ENCODE measurements at regions not wholly inside any gene's neighbourhood (a gene's known extent, or its start where the extent isn't known, plus 50 kb on each side); places are given as distances from the start of the nearest gene placed in this dataset.

GRCh38 chr16:6916946-6917345 is 415.7 kb upstream of the RBFOX1 start:
- no peak for DNase-seq

GRCh38 chr16:6913566-6913965 is 419.1 kb upstream of the RBFOX1 start:
- no peak for DNase-seq

GRCh38 chr16:6910301-6910700 is 422.3 kb upstream of the RBFOX1 start:
- no peak for DNase-seq

GRCh38 chr16:6905601-6906000 is 427.0 kb upstream of the RBFOX1 start:
- no peak for DNase-seq

- DNase-seq = no peak
Measured at GRCh38 chr16:6903671-6904070, 429.0 kb upstream of the RBFOX1 start.

- no peak for DNase-seq
Measured at GRCh38 chr16:6898896-6899295, 433.7 kb upstream of the RBFOX1 start.

GRCh38 chr16:6897876-6898485 is 434.7 kb upstream of the RBFOX1 start:
- DNase-seq = no peak

GRCh38 chr16:6892966-6893365 is 439.7 kb upstream of the RBFOX1 start:
- no peak for DNase-seq

GRCh38 chr16:6891496-6891895 is 441.1 kb upstream of the RBFOX1 start:
- no peak for DNase-seq

- no peak for DNase-seq
Measured at GRCh38 chr16:6888531-6888930, 444.1 kb upstream of the RBFOX1 start.

- DNase-seq = no peak
Measured at GRCh38 chr16:6884002-6884401, 448.6 kb upstream of the RBFOX1 start.

GRCh38 chr16:6880263-6880662 is 452.4 kb upstream of the RBFOX1 start:
- no peak for DNase-seq

- DNase-seq = no peak
Measured at GRCh38 chr16:6864671-6865070, 468.0 kb upstream of the RBFOX1 start.

GRCh38 chr16:6864244-6864643 is 468.4 kb upstream of the RBFOX1 start:
- DNase-seq = no peak

- DNase-seq = no peak
Measured at GRCh38 chr16:6863135-6863534, 469.5 kb upstream of the RBFOX1 start.

GRCh38 chr16:6861815-6862477 is 470.7 kb upstream of the RBFOX1 start:
- no peak for DNase-seq

- DNase-seq = no peak
Measured at GRCh38 chr16:6861135-6861814, 471.4 kb upstream of the RBFOX1 start.

- no peak for DNase-seq
Measured at GRCh38 chr16:6857575-6857974, 475.1 kb upstream of the RBFOX1 start.

GRCh38 chr16:6856578-6856977 is 476.1 kb upstream of the RBFOX1 start:
- DNase-seq = no peak

GRCh38 chr16:6853565-6853964 is 479.1 kb upstream of the RBFOX1 start:
- no peak for DNase-seq

- no peak for DNase-seq
Measured at GRCh38 chr16:6852643-6853225, 479.9 kb upstream of the RBFOX1 start.

- DNase-seq = no peak
Measured at GRCh38 chr16:6846452-6846851, 486.2 kb upstream of the RBFOX1 start.

- no peak for DNase-seq
Measured at GRCh38 chr16:6841392-6841791, 491.3 kb upstream of the RBFOX1 start.

- no peak for DNase-seq
Measured at GRCh38 chr16:6837722-6838121, 494.9 kb upstream of the RBFOX1 start.
